HG03175 (cell line): ENCODE measurements at regions not wholly inside any gene's neighbourhood (a gene's known extent, or its start where the extent isn't known, plus 50 kb on each side); places are given as distances from the start of the nearest gene placed in this dataset.

Experiments used
- ATAC-seq: cut with Tn5 transposase; IDR thresholded peaks from one replicate; pipeline ENCODE4 v1.9.1; 2021; ENCODE audit warnings: mild to moderate bottlenecking, moderate library complexity; ENCODE audit not compliant: unreplicated experiment

DNA sequence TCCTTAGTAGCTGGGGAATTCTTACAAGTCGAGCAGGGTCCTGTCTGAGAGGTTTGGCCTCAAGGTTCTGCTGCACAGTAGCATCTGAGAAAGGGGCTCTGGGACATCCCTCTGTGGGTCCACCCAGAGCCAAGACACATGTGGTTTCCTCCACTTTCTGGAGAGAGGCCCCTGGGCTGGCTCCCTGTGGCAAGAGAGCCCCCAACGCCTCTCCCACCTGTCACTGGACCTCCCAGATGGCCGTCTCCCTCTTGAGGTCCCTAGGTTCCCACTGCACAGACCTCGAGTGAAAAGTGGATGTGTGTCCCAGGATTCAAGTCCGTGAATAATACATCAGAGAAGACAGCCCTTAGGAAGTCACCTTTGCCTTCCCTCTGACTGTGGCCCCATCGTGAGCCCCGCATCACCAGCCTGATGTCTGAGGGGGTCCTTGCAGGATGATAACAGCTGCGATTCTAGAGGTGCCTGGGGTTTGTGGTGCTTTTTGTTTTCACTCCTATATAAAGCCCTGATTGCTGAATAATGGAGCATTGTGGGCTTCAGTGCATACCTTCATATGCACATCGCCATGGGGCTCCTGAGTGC lies 319.0 kb downstream of the GLRX3 start:
- ATAC-seq = no peak

DNA sequence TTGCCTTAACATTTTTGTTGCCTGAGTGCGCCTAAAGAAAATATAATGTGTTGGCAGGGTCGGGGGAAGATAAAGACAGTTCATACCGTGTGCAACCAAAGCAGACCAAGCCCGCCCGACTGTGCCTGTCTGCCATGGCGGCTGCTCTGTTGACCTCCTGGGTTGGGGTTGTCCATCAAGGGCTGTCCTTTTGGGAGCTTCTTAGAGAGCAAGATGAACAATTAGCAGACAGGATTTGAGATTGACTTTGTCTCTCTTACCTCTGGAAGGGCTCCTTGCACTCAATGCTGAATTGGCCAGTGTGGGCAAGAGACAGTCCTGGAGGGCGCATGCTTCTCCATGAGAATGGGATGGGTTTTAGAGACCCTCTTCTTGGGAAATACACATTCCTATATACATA lies 319.6 kb downstream of the GLRX3 start:
- no peak for ATAC-seq

DNA sequence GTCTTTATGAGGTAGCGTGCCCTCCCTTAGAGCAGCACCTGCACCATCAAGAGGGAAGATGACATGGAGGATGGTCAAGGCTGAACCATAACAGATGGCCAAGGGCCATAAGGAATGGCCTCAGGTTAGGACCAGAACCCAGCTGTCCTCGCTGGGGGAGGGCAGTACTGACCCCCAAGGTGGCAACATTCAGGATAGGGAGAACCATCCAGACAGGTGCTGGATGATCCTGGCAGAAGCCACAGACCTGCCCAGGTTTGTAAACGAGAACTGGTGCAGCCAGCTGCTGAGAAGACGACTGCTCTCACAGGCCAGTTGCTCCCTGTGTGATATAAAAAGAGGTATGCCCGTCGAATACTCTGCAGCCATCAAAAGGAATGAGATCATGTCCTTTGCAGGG lies 320.4 kb downstream of the GLRX3 start:
- ATAC-seq = no peak

DNA sequence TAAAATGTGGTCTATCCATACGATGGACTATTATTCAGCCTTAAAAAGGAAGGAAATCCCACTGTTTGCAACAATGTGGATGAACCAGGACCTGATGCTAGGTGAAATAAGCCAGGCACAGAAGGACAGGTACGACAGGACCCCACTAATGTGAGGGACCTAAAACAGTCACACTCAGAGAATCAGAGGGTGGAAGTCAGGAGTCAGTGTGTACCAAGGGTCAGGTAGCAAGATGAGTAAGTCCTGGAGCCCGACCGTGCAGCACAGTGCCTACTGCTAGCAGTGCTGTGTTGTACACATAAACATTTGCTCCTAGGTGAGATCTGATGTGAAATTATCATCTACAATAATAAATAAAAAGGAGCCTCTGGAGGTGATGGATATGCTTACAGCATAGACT lies 322.3 kb downstream of the GLRX3 start:
- no peak for ATAC-seq

DNA sequence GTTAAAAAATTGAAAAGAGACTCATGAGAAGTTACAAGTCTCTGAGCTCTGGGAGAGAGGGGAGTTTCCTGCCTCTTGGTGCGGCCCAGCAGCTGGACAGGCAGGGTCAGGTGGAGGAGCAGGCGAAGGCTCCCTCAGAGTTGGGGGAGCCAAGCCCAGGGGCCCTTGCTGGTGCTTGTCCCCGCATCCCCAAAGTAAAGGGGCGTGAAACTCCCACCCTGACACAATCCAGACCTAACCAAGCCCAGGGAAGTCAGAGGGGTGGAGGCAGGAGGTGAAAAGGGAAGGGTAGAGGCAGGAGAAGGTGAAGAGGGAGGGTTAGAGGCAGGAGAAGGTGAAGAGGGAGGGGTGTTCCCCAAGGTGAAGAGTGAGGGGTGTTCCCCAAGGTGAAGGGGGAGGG lies 322.8 kb downstream of the GLRX3 start:
- no peak for ATAC-seq

DNA sequence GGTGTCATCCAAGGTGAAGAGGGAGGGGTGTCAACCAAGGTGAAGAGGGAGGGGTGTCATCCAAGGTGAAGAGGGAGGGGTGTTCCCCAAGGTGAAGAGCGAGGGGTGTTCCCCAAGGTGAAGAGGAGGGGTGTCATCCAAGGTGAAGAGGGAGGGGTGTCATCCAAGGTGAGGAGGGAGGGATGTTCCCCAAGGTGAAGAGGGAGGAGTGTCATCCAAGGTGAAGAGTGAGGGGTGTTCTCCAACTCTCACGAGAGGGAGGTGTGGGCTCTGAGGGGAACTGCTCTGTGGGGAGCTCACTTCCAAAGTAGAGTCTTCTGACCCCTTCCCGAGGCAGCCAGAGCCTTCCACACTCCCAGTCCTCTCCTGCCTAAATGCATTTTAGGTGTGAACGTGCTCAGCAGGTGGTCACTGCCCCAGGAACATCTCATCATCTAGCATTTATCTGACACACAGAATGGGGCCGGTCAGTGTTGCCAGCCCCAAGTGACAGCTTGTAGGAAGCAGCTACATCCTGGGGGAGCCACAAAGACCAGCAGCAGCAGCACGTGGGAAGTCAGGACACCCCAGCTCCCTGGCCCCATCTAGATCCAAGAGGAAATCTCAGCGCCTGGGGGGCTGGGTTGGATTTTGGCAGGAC lies 323.8 kb downstream of the GLRX3 start:
- ATAC-seq = no peak

DNA sequence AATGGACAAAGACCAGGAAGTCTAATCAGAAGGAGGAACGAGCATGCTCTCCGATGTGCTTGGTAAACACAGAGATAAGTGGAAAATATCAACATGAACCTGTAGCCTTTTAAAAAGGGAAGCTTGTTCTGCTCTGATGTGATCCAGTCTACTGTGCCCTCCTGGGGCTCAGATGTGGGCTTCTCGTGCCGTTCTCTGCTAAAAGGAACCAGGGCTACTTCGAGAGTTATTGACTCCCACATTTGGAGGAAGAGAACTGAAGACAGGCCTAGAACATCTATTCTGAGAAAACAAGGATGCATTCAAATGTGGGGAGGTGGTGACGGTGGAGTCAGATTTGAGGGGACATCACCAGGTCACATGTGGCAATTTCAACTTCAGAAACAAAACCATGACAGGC lies 325.4 kb downstream of the GLRX3 start:
- ATAC-seq = no peak

DNA sequence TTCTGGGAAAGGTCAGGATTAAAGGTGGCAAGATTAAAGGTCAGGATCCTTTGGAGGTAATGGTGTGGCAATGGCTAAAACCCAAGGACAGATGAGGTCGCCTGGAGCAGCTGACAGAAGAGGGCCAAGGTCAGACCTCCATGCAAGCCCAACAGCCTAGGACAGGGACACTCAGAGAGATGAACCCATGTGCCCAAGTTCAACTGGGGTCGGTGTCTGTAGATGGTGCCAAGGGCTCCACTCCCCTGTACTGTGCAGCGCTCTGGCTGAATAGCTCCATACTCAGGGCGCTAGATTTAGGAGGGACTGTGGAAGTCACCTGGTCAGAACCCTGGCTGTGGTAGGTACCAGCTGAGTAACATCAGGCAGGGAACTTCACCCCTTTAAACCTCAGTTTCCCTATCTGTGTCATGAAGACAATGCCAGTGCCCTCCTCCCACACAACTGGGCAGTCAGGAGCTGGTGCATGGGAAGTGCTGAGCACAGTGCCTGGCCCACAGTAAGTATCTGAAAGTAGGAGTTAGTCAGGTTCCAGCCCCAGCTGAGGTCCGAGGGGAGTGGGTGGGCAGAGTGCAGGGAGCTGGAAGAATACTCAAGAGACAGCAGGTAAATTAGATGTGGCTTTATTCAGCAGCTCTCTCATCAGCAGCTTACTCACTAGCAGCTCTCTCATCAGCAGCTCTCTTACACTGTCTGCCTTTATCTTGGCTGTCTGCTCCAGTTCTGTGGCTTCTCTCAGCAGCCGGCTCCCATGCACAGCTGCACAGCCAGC lies 327.1 kb downstream of the GLRX3 start:
- ATAC-seq = no peak

DNA sequence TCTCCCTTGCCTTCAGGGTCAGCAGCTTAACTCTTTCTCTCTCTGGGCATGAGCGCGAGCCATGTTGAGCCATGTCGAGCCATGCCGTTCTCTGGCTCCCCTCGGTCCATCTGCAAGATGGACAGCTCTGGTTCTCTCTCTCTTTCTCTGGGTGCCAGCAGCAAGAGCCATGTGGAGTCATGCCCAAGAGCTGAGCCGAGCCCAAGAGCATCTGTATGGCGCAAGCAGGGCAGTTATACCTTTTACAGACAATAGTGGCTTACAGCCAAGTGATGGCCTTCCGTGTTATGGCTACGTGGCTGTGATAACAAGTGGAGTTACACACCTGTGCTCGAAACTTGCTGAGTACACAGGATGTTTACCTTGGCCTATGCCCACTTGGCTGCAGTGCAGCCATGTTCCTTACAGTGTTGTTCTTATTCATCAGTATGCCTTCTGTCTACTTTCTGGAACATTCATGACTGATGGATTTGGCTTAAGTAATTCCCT lies 327.7 kb downstream of the GLRX3 start:
- no peak for ATAC-seq

DNA sequence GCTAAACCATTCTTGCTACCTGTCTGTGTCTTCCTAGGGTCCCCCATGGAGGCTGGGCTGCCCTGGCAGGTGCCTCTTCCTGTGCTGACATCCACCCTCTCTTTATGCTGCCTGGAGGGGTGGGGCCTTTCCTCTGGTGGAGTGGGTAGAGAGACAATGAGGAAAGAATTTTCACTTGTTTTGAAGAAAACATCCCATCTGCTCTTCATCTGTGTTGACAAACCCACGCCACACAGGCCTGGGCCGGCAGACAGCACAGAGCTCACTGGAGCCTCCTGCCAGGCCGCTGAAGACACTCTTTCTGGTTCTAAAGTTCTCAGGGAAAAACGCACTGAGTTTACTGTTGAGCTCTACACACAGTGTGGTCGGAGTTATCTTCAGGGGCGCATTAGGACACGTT lies 328.2 kb downstream of the GLRX3 start:
- no peak for ATAC-seq

DNA sequence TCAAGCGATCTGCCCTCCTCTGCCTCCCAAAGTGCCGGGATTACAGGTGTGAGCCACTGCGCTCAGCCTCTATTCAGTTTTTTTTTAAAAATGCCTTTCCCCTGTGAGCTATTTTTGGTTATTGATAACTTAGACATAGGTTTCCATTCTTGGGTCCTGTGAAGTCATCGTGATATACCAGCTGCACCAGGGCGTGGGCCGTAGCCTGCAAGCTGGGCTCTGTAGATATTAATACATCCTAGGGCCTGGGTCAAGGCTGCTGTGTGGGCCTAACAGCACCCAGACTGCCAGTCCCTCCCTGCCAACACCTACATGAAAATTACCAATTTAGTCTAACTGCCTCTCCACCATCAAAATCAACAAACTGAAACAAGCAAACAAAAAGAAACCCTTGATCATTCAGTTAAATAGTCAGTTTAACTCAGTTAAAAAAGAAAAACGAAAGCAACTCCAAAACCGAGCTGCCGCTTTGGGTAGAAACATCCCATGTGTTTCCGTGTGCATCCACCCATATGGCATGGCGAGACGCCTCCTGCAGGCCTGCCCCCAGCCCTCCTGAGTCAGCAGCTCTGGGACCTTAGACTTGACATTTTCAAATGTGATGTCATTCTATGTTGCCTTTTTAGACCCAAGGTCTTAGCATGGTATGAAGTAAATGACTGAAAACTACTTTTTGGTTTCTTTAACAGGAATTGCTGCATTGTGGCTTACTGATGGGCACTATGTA lies 330.2 kb downstream of the GLRX3 start:
- no peak for ATAC-seq

DNA sequence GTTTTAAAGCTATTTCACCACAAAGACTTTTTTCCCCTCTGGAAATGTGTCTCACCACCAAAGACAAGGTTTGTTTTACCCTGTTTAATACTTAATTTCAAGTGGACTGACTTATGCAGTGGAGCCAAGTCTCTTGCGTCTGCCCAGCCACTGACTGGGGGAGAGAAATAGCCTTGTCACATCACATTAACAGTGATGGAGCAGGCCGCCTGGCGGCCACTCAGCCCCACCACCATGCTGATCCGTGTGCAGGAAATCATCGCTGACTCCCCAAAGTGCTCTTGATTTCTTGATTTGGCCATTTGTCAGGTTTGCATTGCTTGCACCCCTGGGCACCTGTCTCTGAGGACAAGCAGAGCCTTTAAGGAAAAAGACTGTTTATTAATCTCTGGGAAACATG lies 334.1 kb downstream of the GLRX3 start:
- ATAC-seq = no peak

DNA sequence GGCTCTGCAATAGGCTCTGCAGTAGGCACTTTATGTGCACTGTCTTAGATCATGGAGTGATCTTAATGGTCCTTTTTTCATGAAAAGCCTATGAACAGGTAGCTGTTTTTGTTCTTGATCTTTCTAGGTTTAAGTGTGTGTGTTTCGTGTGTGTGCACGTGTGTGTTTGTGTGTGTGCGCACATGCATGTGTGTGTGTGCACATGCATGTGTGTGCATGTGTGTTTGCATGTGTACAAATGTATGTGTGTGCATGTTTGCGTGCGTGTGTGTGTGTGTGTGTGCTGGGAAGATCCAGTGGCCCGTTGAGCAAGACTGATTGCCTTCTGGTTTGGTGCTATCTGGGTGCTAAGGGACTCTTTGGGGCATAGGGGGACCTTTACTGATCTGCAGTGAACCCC lies 334.8 kb downstream of the GLRX3 start:
- ATAC-seq = no peak

DNA sequence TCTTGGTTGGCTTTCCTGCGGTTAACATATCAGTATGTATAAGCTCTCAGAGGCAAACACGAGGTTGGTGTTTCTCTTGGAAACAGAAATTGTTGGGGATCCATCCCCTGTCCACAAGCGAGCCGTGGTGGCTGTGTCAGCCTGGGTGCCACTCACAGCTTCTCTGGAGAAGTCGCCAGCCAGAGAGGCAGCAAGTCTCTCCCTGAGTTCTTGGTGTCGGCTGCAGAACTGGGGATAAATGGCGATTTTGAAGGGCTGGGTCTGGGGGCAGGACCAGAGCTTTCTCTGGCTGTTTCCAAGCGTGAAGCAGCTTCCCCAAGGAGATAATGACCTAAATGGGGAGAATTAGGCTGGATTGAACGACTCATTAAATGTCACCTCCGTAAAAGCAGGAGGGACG lies 335.3 kb downstream of the GLRX3 start:
- no peak for ATAC-seq

DNA sequence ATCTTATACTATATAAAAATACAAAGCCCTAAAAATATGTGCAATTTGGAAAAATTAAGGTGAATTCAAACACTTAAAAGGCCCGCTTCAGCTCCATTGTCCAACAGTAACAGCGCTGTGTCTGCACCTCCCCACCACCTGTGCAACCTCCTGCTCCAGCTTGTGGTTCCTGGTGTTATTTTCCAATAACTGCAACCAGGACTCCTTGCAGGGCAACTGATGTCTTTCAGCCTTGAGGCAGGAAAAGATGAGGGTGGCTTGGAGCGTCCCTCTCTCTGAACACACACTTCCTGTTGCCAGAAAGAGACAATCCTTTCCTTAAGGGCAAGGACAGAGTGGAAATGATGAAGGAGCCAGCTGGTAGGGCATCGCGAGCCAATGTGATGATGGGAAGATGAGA lies 336.0 kb downstream of the GLRX3 start:
- ATAC-seq = no peak

DNA sequence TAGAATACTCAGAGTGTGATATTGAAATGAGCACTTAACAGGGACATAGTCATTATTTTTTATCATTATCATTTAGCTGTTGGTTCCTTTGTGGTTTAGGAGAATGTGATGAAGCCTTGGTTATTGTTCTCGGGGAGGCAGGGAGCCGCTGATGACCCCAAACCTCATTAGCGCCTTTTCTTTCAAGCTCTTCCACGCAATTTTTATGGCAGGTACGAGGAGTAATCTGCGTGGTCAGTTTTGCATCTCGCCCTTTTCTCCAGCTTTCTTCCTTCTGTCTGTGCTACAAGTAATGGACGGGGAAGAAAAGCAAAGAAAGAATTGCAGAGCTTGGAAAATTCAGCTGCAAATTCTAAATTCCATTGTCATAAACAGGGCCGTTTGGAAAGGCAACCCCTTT lies 338.4 kb downstream of the GLRX3 start:
- no peak for ATAC-seq

DNA sequence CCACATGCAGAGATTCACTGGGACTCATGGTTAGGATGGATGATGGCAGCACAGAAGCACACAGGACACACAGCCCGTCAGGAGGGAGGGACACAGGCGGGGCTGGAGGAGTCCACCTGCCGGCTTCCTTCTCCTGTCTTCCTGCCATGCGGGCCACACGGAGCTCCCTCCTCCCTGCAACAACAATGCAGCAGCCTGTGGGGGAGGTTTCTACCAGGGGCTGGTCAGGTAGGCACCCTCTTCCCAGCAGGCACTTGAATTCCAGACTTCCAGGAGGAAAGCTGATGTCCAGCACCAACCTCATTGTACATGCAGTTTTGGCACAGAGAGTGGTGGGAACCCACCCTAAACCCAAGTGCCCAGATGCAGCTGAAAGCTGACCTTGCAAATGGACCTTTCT lies 341.2 kb downstream of the GLRX3 start:
- ATAC-seq = no peak

DNA sequence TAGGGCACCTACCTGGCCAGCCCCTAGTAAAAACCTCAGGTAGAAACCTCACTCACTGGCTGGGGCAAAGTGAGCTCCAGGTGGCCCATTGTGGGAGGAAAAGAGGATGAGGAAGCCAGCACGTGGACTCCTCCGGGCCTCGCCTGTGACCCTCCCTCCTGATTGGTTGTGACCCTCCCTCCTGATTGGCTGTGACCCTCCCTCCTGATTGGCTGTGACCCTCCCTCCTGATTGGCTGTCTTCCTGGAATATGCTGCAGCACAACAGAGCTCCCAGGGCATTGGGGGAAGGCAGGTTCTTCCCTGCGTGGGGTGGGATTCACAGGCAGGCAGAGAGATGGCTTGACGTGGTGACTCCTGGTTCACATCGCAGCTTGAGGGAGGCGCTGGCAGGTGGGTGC lies 343.0 kb downstream of the GLRX3 start:
- ATAC-seq = no peak

DNA sequence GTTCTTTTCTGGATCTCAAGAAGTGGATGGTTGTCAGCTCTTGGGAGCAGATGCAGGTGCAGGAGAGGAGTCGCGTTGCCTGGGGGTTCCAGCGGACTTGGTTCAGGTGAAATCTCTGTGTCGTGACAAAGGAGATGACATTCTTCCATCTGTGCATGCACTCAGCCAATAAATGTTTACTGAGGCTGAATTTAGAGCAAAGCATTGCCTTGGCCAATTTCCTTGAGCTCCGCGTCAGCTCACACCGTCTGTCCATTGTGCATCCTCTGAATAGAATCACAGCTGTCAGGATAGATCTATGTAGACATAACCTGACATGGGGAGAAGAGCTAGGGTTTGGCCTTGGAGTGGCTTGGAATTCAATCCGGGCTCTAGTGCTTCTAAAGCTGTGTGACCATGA lies 343.7 kb downstream of the GLRX3 start:
- ATAC-seq = no peak

DNA sequence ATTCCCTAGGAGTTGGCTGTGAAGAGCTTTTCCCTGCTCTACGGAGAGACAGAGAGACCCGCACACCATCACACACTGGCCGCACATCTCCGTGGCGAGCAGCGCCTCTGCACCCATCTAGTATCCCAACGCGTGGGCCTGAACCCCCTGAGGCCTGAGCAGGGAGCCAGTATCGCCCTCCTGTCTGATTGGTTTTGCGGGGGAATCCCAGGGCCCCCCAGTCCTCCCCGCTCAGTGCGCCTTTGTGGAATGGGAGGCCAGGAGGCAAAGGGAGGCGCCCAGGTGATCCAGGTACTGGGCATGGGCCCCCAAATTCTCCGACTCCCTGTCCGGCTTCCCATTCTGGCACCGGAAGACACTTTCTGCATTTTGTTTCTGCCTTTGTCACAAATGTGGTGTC lies 344.3 kb downstream of the GLRX3 start:
- no peak for ATAC-seq

DNA sequence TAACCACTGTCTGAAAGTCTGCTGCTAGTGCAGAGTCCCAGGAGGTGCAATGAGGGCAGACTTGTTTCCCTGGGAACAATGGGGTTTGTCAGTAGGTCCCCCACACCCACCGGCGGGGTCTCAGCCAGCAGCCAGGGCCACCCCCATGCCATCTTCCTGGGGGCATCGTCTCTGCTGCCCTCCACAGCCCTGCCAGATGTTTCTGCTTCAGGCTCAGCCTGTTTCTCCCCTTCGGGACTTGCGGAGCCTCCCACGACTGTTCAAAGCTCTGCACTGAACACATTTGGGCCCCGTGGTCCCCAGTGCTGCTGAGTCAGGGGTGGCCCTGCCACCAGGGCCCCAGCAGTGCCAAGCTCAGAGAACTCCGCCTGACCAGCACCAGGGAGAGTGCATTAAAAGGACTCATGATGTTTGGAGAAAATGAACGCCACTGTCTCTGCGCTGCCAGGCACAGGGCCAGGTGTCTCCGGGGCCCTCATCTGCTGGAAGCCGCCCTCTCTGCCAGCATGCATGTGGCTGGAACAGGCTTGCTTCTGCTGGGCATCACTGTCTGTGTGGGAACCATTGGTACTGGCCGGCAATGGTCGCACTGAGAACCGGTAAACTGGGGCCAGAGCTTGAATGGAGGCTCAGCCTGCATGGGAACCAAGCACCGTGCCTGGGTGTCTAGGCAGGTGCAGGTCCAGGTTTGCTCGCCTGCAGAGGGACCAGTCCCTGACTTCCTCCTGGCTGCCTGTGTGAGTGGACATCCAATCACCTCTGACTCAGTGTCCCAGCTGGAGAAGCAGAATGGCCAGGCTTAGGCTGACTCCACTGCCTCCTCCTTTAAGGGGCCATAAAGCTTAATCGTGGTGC lies 345.1 kb downstream of the GLRX3 start:
- ATAC-seq = no peak
